BE2C (cell line): ENCODE measurements at regions not wholly inside any gene's neighbourhood (a gene's known extent, or its start where the extent isn't known, plus 50 kb on each side); places are given as distances from the start of the nearest gene placed in this dataset.
"Not testable (repeated sequence)": the region's sequence is repeated elsewhere in the genome, so short reads cannot be mapped to it uniquely, and the experiment has no call there.

Experiments
- DNase-seq: peaks from one replicate; pipeline ENCODE4 v3.0.0-alpha.2; 2020
- H3K27me3 ChIP-seq: fragments of 250-450 bp; sonication (Bioruptor Pico); 2 replicates; pipeline ENCODE4 v1.5.1; 2020; ENCODE audit warnings: mild to moderate bottlenecking
- H3K36me3 ChIP-seq: fragments of 250-450 bp; sonication (Bioruptor Pico); 2 replicates; pipeline ENCODE4 v1.5.1; 2020; ENCODE audit warnings: mild to moderate bottlenecking
- H3K4me1 ChIP-seq: fragments of 250-450 bp; sonication (Bioruptor Pico); 2 replicates; pipeline ENCODE4 v1.5.1; 2020
- H3K4me3 ChIP-seq: 2 replicates; pipeline ENCODE4 v1.5.1; 2011; ENCODE audit warnings: low read depth, low read length
- H3K9me3 ChIP-seq: fragments of 250-450 bp; sonication (Bioruptor Pico); 2 replicates; pipeline ENCODE4 v1.5.1; 2020
- CTCF ChIP-seq: IDR thresholded peaks from 2 replicates; pipeline ENCODE4 v1.5.1; 2012; ENCODE audit warnings: mild to moderate bottlenecking, low read depth, low read length

- H3K9me3 ChIP-seq, DNase-seq, H3K36me3 ChIP-seq, H3K4me1 ChIP-seq, H3K27me3 ChIP-seq, H3K4me3 ChIP-seq: not testable (repeated sequence)
Measured at GRCh38 chr16:88168557-88168949, 214.2 kb upstream of the ZNF469 start.

- not testable (repeated sequence) for H3K4me3 ChIP-seq, H3K9me3 ChIP-seq, DNase-seq, H3K27me3 ChIP-seq, H3K36me3 ChIP-seq, H3K4me1 ChIP-seq
Measured at GRCh38 chr16:88169136-88169830, 213.5 kb upstream of the ZNF469 start.

GRCh38 chr16:88169831-88170165 is 213.0 kb upstream of the ZNF469 start:
- not testable (repeated sequence) for H3K9me3 ChIP-seq, H3K4me1 ChIP-seq, H3K4me3 ChIP-seq, H3K27me3 ChIP-seq, DNase-seq, H3K36me3 ChIP-seq

GRCh38 chr16:88170528-88170991 is 212.2 kb upstream of the ZNF469 start:
- Histone ChIP-seq H3K4me3 (no peak overlapping the region), H3K4me1 (no peaks in the 10 kb centered on the region), H3K36me3 (no peaks in the 10 kb centered on the region), H3K27me3 (no peaks in the 10 kb centered on the region), H3K9me3 (no peaks in the 10 kb centered on the region)
- no peak for TF ChIP-seq CTCF
- no peak for DNase-seq

- H3K4me1 ChIP-seq, H3K36me3 ChIP-seq, H3K9me3 ChIP-seq, H3K4me3 ChIP-seq, DNase-seq, H3K27me3 ChIP-seq: not testable (repeated sequence)
Measured at GRCh38 chr16:88171126-88171525, 211.6 kb upstream of the ZNF469 start.

GRCh38 chr16:88176184-88176583 is 206.6 kb upstream of the ZNF469 start:
- not testable (repeated sequence) for DNase-seq

GRCh38 chr16:88176591-88177180 is 206.1 kb upstream of the ZNF469 start:
- not testable (repeated sequence) for H3K4me3 ChIP-seq, H3K27me3 ChIP-seq, H3K4me1 ChIP-seq, DNase-seq, H3K36me3 ChIP-seq, H3K9me3 ChIP-seq

More at GRCh38 chr16:88176184-88176583, 206.6 kb upstream of the ZNF469 start:
- not testable (repeated sequence) for H3K27me3 ChIP-seq, H3K4me3 ChIP-seq, H3K36me3 ChIP-seq, H3K4me1 ChIP-seq, H3K9me3 ChIP-seq

- H3K27me3 ChIP-seq, H3K36me3 ChIP-seq: not testable (repeated sequence)
Measured at GRCh38 chr16:88178251-88178650, 204.5 kb upstream of the ZNF469 start.

GRCh38 chr16:88178896-88179295 is 203.9 kb upstream of the ZNF469 start:
- not testable (repeated sequence) for H3K4me1 ChIP-seq, H3K4me3 ChIP-seq, H3K36me3 ChIP-seq, H3K27me3 ChIP-seq, H3K9me3 ChIP-seq, DNase-seq

More at GRCh38 chr16:88178251-88178650, 204.5 kb upstream of the ZNF469 start:
- not testable (repeated sequence) for H3K9me3 ChIP-seq, H3K4me3 ChIP-seq, H3K4me1 ChIP-seq, DNase-seq

GRCh38 chr16:88182967-88183881 is 199.5 kb upstream of the ZNF469 start:
- not testable (repeated sequence) for H3K4me1 ChIP-seq, H3K36me3 ChIP-seq, H3K9me3 ChIP-seq, H3K27me3 ChIP-seq, H3K4me3 ChIP-seq, DNase-seq

- H3K36me3 ChIP-seq, H3K9me3 ChIP-seq, H3K4me3 ChIP-seq, H3K27me3 ChIP-seq, H3K4me1 ChIP-seq, DNase-seq: not testable (repeated sequence)
Measured at GRCh38 chr16:88184053-88184452, 198.7 kb upstream of the ZNF469 start.

GRCh38 chr16:88184566-88185355 is 198.0 kb upstream of the ZNF469 start:
- not testable (repeated sequence) for H3K27me3 ChIP-seq, H3K36me3 ChIP-seq, H3K9me3 ChIP-seq, DNase-seq, H3K4me1 ChIP-seq, H3K4me3 ChIP-seq

- not testable (repeated sequence) for DNase-seq, H3K27me3 ChIP-seq, H3K9me3 ChIP-seq, H3K36me3 ChIP-seq, H3K4me3 ChIP-seq, H3K4me1 ChIP-seq
Measured at GRCh38 chr16:88185406-88185805, 197.4 kb upstream of the ZNF469 start.
